Activated T-cell treated with anti-CD3 and anti-CD28 coated beads, Interleukin-2, amount 50 U/mL, for 4 hours (primary cell): ENCODE measurements at regions not wholly inside any gene's neighbourhood (a gene's known extent, or its start where the extent isn't known, plus 50 kb on each side); places are given as distances from the start of the nearest gene placed in this dataset.

Experiments
- ATAC-seq, 2 donors: fragments of 200-7000 bp; cut with Tn5 transposase; one replicate each; pipeline ENCODE4 v1.10.0; 2021
- DNase-seq: peaks from one replicate; pipeline ENCODE4 v3.0.0-alpha.2; 2020
- H3K27me3 Mint-ChIP-seq: one replicate; pipeline ENCODE4 v1.8.0; 2021; ENCODE audit warnings: low read depth, mixed read lengths
- H3K36me3 Mint-ChIP-seq: one replicate; pipeline ENCODE4 v1.8.0; 2022; ENCODE audit warnings: mixed read lengths; ENCODE audit not compliant: insufficient read depth
- H3K4me1 Mint-ChIP-seq: one replicate; pipeline ENCODE4 v1.8.0; 2021; ENCODE audit warnings: low read depth, mixed read lengths
- H3K4me3 Mint-ChIP-seq: one replicate; pipeline ENCODE4 v1.8.0; 2021; ENCODE audit warnings: mild to moderate bottlenecking, moderate library complexity, mixed read lengths
- H3K9me3 Mint-ChIP-seq: one replicate; pipeline ENCODE4 v1.8.0; 2021; ENCODE audit warnings: mixed read lengths

GRCh38 chr2:104777721-104778120, 76.2 kb upstream of the POU3F3 start:
- peaks cover 4% of the 10 kb centered on the region for H3K4me1 Mint-ChIP-seq
- no peak for ATAC-seq
- no peaks in the 10 kb centered on the region for H3K36me3 Mint-ChIP-seq
- no peak for DNase-seq
- no peaks in the 10 kb centered on the region for H3K27me3 Mint-ChIP-seq
- no peak overlapping the region for H3K4me3 Mint-ChIP-seq
- peaks cover 8% of the 10 kb centered on the region for H3K9me3 Mint-ChIP-seq

DNA sequence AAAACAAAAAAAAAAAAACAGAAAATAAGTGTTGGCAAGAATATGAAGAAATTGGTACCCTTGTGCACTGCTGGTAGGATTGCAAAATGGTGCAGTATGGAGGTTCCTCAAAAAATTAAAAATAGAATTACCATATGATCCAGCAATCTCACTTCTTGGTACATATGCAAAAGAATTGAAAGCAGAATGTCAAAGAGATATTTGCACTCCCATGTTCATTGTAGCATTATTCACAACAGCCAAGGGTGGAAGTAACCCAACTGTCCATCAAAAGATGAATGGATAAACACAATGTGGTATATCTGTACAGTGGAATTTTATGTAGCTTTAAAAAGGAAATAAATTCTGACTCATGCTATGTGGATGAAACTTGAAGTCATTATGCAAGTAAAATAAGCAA, 72.8 kb upstream of the POU3F3 start:
- peaks cover 4% of the 10 kb centered on the region for H3K9me3 Mint-ChIP-seq
- no peaks in the 10 kb centered on the region for H3K27me3 Mint-ChIP-seq
- no peak for ATAC-seq
- H3K36me3 Mint-ChIP-seq: no peaks in the 10 kb centered on the region
- H3K4me1 Mint-ChIP-seq: peaks cover 4% of the 10 kb centered on the region
- H3K4me3 Mint-ChIP-seq: no peak overlapping the region
- DNase-seq: no peak

- ATAC-seq (no peak), DNase-seq (no peak)
- Mint-ChIP-seq H3K9me3 (no peaks in the 10 kb centered on the region), H3K4me3 (no peak overlapping the region), H3K4me1 (peaks cover 4% of the 10 kb centered on the region), H3K27me3 (no peaks in the 10 kb centered on the region), H3K36me3 (no peaks in the 10 kb centered on the region)
Measured at GRCh38 chr2:104784264-104784663, 69.7 kb upstream of the POU3F3 start.

DNA sequence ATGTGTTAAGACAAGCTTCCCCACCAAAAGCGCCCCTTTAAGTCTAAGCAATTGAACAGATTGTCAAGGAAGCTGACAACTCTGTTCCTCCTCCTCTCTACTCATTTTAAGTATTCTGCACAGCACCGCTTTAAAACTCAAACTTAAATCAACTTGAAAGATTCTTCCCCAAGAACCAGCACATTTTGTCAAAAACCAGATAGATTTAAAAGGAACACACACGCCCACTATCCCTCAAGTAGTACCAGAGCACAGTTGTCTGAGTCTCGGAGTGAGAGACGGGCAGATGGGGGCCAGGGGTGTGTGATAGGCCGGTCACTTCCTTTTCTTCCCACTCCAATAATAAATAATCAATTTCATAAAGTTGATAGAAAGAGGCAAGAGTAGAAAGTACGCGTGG, 67.7 kb upstream of the POU3F3 start:
- Mint-ChIP-seq H3K4me1 (no peaks in the 10 kb centered on the region), H3K4me3 (no peak overlapping the region), H3K36me3 (no peaks in the 10 kb centered on the region), H3K27me3 (no peaks in the 10 kb centered on the region), H3K9me3 (no peaks in the 10 kb centered on the region)
- DNase-seq (no peak), ATAC-seq (no peak)

GRCh38 chr2:104786821-104787220, 67.1 kb upstream of the POU3F3 start:
- H3K4me3 Mint-ChIP-seq: no peak overlapping the region
- ATAC-seq (no peak), DNase-seq (no peak)
- H3K9me3 Mint-ChIP-seq: no peaks in the 10 kb centered on the region
- H3K36me3 Mint-ChIP-seq: no peaks in the 10 kb centered on the region
- no peaks in the 10 kb centered on the region for H3K27me3 Mint-ChIP-seq
- H3K4me1 Mint-ChIP-seq: no peaks in the 10 kb centered on the region

DNA sequence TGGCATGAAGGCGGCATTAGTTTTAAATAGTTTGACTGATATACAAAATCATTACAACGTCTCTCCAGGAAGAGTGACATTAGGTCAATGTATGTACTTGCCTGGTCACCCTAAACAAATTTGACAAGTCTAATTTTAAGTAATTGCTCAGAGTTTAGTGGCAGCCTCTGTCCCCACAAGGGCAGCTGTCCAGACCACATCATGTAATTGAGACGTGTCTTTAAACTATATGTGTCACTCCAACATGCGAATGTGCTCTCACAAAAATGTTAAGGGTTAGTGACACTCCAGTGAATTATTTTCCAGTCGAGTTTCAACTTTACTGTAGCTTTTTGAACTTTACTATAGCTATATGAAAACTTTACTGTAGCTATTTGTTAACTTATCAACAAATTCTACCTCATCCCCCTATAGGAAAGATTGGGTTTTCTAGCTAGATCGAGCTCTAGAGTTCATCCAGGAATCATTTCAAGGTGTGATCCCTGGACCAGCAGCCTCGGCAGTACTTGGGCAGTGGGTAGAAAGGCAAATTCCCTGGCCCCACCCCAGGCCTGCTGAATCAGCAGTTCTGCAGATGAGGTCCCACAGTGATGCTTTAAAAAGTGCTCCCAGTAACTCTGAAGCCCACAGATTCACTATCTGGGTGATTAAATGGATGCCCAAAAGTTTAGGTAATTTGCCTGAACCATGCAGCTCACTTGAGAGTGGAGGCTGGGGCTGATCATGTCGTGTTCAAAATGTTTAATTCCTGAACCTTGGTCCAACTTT, 66.4 kb upstream of the POU3F3 start:
- H3K36me3 Mint-ChIP-seq: no peaks in the 10 kb centered on the region
- H3K4me3 Mint-ChIP-seq: no peak overlapping the region
- no peaks in the 10 kb centered on the region for H3K4me1 Mint-ChIP-seq
- ATAC-seq (no peak), DNase-seq (no peak)
- H3K9me3 Mint-ChIP-seq: no peaks in the 10 kb centered on the region
- no peaks in the 10 kb centered on the region for H3K27me3 Mint-ChIP-seq

DNA sequence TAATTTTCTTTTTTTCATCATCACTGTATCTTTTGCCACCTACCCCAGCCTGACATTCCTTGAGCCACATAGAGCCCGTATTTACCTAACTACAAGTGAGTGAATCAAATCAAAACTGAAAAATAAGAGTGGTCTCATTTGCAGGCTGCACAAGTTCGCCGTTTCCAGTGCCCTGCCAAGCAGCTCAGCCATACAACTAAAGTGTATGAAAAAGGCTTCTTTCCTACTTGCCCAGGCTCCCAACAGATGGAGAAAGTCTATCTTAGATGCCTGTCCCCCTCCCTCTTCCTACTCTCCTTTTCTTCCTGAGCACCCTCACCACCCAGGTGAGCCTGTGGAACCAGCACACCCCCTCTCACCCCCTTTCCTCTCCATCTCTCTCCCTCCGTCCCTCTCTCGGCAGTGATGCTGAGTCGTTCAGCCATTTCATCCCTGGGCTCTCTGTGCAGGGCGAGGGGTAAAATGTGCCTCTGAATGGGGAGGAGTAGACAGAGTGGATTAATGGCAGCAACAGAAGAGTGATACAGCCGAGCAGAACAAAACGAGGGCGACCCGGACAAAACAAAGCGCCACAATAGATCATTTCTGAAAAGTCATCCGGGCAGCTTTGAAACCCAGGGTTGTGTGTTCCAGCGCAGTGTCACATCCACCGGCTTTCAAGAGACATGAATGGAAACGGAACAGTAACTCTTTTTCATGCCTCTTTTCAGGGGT, 65.0 kb upstream of the POU3F3 start:
- Mint-ChIP-seq H3K9me3 (no peaks in the 10 kb centered on the region), H3K27me3 (no peaks in the 10 kb centered on the region), H3K4me3 (no peak overlapping the region), H3K36me3 (no peaks in the 10 kb centered on the region), H3K4me1 (no peaks in the 10 kb centered on the region)
- ATAC-seq (no peak), DNase-seq (no peak)

GRCh38 chr2:104790100-104790811, 63.7 kb upstream of the POU3F3 start:
- H3K9me3 Mint-ChIP-seq: no peaks in the 10 kb centered on the region
- DNase-seq (no peak), ATAC-seq (no peak)
- no peaks in the 10 kb centered on the region for H3K36me3 Mint-ChIP-seq
- no peaks in the 10 kb centered on the region for H3K4me1 Mint-ChIP-seq
- H3K4me3 Mint-ChIP-seq: no peak overlapping the region
- peaks cover 4% of the 10 kb centered on the region for H3K27me3 Mint-ChIP-seq

DNA sequence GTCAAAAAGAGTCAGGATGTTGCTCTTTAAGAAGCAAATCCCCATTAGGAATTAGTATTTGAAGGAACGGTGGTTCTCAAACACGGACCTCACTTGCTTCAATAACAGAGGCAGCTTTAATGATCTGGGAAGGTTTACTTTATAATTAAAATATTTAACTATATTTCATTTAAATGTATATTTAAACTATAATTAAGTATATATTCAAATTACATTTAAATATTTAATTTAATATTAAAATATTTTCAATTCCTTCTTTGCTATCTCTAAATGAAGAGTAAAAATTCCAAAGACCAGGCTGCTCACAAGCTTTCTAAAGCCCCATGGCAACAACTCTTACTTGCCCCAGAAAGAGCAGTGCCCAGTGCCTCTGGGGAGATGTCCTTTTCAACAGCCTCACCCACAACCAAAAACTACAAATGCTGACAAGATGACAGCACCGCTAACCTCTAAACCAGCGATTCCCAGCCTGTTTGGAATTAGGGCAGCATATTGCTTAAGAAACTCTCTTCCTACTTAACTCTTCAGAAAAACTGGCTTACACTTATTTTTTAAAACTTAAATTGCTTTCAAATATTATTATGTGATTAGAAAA, 62.9 kb upstream of the POU3F3 start:
- Mint-ChIP-seq H3K36me3 (no peaks in the 10 kb centered on the region), H3K4me1 (no peaks in the 10 kb centered on the region), H3K27me3 (peaks cover 5% of the 10 kb centered on the region), H3K4me3 (no peak overlapping the region), H3K9me3 (no peaks in the 10 kb centered on the region)
- ATAC-seq (no peak), DNase-seq (no peak)

GRCh38 chr2:104793966-104794365, 59.9 kb upstream of the POU3F3 start:
- Mint-ChIP-seq H3K4me3 (no peak overlapping the region), H3K27me3 (peaks cover 5% of the 10 kb centered on the region), H3K9me3 (no peaks in the 10 kb centered on the region), H3K4me1 (no peaks in the 10 kb centered on the region), H3K36me3 (no peaks in the 10 kb centered on the region)
- ATAC-seq (no peak), DNase-seq (no peak)

- no peaks in the 10 kb centered on the region for H3K9me3 Mint-ChIP-seq
- DNase-seq (no peak), ATAC-seq (no peak)
- H3K36me3 Mint-ChIP-seq: no peaks in the 10 kb centered on the region
- H3K4me1 Mint-ChIP-seq: no peaks in the 10 kb centered on the region
- no peak overlapping the region for H3K4me3 Mint-ChIP-seq
- H3K27me3 Mint-ChIP-seq: peaks cover 5% of the 10 kb centered on the region
Measured at GRCh38 chr2:104794441-104794840, 59.5 kb upstream of the POU3F3 start.
